HG03571 (cell line): ENCODE measurements at regions not wholly inside any gene's neighbourhood (a gene's known extent, or its start where the extent isn't known, plus 50 kb on each side); places are given as distances from the start of the nearest gene placed in this dataset.
A peak's percentile ranks its signal among the peaks of the same experiment; 100 is the strongest.
"Not testable (repeated sequence)": the region's sequence is repeated elsewhere in the genome, so short reads cannot be mapped to it uniquely, and the experiment has no call there.

Source experiments
- ATAC-seq: cut with Tn5 transposase; IDR thresholded peaks from one replicate; pipeline ENCODE4 v1.9.1; 2021; ENCODE audit not compliant: unreplicated experiment

DNA sequence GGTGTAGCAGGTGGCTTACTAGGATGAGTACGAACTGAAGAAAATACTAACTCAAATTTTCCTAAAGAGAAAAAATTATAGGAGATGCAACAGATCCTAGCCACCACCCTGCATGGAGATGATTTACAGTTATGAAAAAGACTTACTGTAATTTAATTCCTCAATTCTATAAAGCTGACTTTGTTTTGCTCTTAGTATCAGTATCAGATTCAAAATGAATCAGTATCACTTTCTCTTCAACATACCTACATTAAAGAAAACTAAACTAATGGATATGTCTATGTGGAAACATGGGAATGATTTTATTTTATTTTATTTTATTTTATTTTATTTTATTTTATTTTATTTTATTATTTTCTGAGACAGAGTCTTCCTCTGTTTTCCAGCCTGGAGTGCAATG, 525.8 kb downstream of the NLGN4X start:
- no peak for ATAC-seq

DNA sequence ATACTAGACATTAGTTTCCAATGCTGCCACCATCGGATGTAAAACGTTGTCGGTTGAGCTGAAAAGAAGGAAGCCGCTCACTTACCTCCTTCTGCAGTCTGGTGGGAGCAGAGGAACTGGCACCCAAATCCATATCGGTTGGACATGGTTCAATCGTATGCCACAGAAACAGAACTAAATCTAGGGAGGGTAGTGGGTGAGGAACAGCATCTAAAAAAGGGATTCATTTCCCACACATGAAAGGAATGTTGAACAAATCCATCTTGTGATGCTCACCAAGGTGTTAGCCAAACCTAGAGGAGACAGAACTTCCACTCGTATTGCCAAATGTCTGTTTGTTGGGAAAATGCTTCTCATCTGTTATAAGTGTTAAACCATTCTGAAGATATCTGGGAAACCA, 532.7 kb downstream of the NLGN4X start:
- no peak for ATAC-seq

DNA sequence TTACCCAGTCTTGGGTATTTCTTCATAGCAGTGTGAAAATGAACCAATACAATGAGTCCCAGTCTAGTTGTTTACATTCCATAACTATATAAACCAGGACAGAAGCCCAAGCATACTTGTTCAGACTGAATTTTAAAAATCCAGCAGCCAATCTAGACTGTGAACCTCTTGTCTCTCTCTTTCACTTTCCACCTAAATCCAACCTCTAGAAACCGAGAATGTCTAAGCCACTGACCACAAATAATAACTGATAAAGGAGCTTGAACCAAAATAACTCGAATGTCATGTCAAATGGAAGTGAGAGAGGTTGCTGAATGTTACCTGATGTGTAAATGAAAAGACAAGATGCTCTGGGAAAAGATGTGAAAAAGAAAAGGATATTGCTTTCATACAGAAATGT, 544.7 kb downstream of the NLGN4X start:
- no peak for ATAC-seq

DNA sequence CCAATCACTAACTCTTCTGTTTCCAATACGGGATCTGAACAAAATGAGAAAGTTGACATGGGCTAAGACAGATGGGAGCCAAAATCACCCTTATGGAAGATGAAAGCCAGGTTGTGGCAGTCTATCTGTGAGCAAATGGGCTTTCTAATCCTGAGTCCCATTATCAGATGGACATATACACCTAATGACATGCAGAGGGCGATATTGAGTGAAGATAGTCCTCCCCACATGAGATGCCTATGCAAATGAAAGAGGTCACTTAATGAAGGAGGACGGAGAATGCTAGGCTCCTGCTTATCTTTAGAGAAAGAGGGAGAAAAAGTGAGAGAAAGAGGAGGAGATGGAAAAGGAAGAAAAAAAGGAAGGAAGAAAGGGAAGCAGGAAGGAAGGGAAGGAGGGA, 547.5 kb downstream of the NLGN4X start:
- no peak for ATAC-seq

DNA sequence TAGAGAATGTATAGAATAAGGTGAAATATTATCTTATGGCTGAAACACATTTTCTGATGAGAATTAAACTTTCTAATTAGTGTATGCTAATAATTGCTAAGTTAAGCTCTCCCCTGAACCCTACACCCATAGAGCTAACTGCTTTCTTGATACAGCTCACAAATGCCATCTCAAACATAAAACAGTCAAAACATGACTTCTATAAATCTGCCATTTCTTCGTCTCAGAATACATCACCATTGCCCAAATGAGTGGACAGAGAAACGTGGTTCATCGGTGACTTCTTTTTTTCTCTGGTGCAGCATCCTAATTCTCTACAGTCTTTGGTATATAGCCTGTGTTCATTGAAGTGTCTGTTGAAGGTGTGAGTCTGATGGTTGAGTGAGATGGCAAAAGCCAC, 554.6 kb downstream of the NLGN4X start:
- no peak for ATAC-seq

DNA sequence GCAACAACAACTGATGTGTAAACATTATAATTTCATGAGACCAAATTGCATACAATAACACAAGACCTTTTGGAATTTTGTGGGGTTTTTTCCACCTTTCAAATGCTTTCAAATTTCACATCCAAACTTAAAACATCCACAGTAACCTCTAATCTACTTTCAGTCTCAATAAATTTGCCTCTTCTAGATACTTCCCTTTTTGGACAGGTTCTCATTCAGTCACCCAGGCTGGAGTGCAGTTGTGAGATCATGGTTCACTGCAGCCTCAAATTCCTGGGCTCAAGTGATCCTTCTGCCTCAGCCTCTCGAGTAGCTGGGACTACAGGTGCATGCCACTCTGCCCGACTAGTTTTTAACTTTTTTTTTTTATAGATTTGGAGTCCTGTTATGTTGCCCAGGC, 556.6 kb downstream of the NLGN4X start:
- ATAC-seq = no peak

DNA sequence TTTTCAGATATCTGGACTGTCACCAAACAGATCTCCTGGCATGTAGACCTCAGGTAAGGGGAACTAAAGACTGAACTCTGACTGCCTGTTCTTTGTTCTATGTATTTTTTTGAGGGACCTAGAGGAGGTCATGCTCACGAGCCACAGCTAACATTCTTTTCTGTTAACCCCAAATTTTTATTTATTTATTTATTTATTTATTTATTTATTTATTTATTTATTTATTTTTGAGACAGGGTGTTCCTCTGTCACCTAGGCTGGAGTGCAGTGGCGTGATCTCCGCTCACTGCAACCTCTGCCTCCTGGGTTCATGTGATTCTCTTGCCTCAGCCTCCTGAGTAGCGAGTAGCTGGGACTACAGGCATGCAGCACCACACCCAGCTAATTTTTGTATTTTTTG, 562.0 kb downstream of the NLGN4X start:
- ATAC-seq = not testable (repeated sequence)

DNA sequence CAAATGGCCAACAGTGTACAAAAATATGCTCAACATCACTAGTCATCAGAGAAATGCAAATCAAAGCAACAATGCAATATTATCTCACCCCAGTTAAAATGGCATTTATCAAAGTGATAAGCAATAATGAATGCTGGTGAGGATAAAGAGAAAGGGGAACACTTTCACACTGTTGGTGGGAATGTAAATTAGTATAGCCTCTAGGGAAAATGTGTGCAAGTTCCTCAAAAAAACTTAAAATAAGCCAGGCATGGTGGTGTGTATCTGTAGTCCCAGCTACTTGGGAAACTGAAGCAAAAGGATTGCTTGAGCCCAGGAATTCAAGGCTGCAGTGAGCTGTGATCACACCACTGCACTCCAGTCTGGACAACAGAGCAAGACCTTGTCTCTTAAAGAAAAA, 572.1 kb downstream of the NLGN4X start:
- ATAC-seq = no peak

DNA sequence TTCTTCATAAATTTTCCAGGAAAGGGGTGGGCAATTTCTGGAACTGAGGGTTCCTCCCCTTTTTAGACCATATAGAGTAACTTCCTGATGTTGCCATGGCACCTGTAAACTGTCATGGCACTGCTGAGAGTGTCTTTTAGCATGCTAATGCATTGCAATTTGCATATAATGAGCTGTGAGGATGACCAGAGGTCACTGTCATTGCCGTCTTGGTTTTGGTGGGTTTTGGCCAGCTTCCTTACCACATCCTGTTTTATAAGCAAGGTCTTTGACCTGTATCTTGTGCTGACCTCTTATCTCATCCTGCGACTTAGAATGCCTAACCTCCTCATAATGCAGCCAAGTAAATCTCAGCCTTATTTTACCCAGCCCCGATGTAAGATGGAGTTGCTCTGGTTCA, 577.8 kb downstream of the NLGN4X start:
- ATAC-seq = peak; percentile 32

DNA sequence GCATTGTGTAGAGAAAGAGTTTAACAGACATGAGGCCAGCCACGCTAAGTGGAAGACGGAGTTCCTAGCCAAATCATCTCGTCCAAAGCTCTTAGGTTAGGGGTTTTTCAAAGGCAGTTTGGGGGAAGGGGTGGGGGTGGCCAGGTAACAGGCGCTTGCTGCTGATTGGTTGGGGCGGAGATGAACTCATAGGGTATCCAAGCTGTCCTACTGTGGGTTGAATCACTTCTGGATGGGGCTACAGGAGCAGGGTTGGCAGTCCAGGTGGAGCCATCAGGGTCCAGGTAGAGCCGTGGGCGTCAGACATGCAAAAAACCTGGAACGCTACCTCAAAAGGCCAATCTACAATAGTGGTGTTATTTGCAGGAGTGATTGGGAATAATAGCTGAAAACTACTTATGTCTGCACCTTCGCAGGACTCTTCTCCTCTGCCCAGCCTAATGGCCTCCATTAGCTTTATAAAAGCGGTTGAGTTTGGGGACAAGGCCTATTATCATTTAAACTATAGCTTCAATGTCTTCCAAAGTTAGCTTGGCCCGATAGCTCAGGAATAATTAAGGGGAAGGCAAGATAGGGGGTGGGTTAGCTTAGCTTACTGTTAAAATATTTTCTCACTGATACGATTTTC, 579.6 kb downstream of the NLGN4X start:
- no peak for ATAC-seq

DNA sequence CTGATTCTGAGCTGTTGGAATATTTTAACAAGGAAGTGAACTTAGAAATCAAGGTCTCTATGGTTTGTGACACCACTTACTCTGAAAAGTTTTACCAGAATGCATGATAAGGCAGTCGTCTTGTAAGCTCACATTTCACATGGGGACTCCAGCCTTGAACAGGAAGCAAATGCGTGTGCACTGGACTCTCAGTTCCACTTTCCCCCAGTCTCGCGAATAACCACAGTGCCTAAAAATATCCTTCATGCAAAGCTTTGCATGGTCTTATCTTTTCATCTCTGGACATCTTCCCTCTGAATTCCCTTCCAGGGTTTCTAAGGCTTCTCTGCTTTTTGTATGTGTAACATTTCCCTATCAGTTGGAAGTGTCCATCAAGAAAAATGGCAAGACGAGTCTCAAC, 581.8 kb downstream of the NLGN4X start:
- ATAC-seq = peak; percentile 95

DNA sequence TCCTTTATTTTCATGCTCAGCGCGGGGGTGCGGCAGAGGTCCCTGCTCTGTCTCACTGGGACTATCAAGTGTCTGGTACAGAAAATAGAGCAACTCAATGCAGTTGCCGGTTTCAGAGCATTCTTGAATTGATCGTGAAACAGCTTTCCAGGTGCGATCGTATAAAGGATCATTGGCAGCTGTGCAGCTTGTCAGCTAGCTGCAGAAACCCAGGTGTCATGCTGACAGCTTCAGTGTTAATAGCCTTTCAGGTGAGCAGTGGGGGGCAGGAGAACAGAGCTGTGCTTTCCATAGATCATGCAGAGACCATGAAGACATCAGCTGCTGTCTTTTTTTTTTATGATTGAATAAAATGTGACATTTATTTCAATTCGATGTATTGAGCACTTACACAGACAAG, 583.9 kb downstream of the NLGN4X start:
- ATAC-seq = no peak

DNA sequence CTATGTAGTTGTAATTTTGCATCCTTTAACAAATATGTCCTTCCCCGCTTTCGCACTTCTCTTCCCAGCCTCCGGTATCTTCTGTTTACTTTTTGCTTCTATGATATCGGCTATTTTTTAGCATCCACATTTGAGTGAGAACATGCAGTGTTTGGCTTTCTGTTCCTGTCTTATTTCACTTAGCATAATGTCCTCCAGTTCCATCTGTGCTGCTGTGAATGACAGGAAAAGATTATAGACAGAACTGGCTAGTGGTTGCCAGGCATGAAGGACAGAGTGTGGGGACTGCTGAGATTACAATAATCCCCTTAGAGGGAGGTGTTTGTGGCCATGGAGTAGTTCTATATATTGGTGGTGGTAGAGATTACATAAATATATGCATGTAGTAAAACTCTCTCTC, 588.6 kb downstream of the NLGN4X start:
- ATAC-seq = no peak

DNA sequence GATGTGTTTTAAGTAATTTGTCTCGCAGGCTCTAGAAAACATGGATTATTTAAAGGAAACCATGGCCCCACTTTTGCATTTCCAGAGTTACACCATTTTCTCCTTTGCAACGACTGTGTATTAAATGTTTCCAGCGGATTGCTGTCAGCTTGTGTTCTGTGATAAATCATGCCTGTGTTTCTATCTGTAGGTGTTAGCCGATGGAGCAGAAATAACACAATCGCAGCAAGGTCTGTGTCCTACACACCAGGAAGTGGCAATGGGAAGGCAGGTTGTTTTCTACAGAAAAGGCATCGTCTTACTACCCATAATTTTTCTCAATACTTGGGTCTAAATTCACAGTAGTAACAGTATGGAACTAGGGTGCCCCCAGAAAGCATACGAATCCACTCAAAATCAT, 590.1 kb downstream of the NLGN4X start:
- no peak for ATAC-seq

DNA sequence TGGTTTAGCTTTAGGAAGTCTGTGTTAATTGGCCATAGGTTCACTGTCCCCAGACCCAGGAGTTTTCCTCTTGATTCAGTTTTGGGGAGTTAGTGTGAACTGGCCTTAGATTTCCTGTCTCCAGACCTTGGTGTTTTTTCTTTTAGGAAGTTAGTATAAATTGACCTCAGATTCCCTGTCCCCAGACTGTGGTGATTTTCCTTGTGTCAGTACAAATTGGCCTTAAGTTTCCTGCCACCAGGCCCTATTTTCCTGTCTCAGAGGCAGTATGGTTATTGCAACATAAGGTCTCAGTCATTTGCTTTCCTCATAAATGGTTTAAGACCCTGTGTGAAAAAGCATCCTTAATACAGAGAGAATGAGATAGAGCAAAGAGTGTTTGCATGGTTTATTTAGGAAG, 595.8 kb downstream of the NLGN4X start:
- ATAC-seq = no peak

DNA sequence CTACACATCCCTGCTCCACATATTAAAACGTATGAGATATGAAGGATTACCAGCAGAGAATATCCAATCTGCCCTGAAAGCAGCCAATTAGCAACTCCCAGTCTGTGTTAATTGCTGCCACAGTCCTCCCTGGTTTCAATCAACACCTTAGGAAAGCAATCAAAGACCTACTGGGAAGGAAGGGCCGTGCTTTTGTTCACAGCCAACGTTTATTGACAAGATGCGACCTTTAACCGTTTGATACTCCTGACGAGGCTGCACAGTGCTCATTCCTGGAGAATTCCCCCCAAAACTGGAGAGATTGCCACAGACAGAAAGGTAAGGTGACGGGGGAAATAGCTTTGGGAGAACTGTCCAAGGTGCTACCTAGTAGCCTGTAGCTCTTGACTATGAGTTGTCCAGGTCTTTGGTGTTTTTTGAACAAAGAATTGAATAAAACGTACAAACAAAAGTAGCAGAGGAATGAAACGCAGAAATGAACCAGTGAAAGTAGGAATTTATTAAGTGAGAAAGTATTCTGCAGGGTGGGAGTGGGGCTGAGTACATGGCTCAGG, 596.5 kb downstream of the NLGN4X start:
- no peak for ATAC-seq

DNA sequence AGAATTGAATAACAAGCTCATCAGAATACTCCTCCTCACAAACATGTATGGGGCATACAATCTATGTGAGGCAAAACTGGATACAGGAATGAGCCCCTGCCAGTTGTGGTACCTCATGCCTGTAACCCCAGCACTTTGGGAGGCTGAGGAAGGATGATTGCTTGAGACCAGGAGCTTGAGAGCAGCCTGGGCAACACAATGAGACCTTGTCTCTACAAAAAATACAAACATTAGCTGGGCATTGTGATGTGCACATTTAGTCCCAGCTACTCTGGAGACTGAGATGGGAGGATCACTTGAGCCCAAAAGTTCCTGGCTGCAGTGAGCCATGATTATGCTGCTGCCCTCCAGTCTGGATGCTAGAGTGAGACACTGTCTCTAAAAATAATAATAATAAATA, 611.0 kb downstream of the NLGN4X start:
- ATAC-seq = no peak

DNA sequence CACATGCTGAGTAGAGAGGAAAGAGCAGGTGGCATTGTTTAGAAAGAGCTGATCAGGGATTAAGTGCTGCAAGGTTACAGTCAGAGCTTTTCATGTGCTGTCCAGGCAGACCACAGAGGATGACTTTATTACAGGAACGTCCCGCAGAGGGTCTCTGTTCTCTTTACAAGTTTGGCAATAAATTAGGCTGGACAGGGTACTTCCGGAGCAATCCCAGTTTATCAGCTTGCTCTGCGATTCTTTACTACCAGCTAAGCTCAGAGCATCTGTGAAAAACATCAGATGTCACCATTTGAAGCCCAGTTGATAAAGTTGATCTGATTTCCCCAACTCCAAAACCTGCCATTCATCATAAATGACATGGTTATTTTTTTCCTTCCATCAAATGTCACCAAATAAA, 633.1 kb downstream of the NLGN4X start:
- ATAC-seq = no peak

DNA sequence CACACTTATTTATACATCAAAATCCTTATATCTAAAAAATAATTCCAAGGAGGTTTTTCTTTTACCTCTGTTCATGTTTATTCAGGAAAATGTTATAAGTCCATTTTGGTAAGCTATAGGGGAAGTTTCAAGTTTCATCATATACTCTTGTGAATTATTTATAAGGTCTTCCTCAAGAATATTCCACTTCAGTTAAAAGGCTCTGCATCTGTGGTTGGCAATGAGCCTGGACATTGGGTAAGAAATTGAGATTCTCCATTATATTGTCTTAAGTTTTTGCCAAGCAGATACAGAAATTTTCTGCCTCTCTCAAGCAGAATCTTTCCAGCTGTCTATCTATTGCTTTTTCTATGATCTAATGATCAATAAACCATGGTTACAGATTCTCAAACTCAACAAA, 641.9 kb downstream of the NLGN4X start:
- ATAC-seq = no peak

DNA sequence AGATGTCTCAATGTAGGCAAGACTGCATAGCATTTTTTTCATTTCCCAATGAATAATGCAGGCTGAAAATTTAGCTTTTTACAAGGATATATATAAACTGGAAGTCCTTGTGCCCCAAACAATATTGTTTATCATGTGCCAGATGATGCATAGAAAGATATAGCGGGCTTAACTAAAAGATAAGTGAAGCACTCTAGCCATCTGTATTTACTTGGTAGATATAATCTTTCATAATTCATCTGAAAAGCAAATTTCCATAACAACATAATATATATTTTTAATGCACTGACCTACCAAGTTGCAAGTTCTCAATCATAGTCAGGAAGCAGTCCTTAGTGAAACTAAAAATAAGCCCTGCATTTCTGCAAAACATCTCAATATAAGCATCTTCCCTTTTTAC, 653.3 kb downstream of the NLGN4X start:
- ATAC-seq = no peak

DNA sequence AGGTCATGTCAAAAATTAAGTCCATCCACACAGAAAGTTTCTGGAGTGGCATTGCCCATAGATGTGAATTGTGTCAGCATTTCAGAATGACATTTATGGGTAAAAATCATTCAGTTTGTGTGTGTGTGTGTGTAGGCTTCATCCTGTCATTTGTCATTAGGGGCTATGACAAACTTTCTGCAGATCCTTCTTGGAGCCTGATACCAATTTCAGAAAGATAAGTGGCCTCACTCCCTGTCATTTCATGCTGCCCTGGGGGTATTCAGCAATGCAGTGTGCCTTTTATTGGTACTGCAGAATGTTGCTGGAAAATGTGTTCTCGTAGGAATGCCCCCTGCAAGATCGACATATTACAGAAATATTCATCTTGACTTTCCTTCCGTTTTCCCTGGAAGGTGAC, 659.7 kb downstream of the NLGN4X start:
- no peak for ATAC-seq

DNA sequence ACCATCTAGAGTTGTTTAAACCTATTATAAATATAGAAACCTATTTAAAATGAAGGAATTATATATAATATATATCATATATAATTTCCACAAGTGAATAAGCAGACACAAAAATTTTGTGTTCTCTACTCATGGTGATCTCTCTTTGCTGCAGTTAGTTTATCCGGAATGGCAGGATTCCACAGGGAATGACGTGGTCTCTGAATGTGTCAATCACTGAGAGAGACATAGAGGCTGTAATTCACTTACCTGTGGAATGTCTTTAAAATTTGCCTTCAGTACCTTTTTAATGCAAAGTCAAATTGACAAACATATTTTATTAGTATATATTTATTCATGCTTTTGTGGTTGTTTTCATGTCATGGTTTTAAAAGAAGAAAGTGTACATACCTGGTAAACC, 669.3 kb downstream of the NLGN4X start:
- no peak for ATAC-seq

DNA sequence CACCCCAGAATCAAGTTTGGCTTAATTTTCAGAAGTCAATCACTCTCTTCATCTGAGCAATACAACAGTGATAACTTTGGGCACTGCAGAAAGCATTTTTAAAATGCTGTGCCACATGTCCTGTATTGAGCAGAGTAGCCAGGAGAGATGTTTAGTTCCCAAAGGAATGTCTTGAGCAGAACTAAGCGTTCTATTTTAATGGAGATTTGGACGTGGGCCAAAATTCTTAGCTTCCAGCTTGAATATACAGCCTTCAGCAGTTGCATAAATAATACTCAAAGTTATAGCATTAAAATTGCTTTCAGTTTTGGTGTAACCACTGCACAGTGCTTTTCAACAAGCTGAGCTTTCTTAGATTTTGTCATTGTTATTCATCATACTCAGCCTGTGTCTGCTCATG, 679.2 kb downstream of the NLGN4X start:
- ATAC-seq = no peak
